GM18505 (cell line): ENCODE measurements at regions not wholly inside any gene's neighbourhood (a gene's known extent, or its start where the extent isn't known, plus 50 kb on each side); places are given as distances from the start of the nearest gene placed in this dataset.
"Not testable (repeated sequence)": the region's sequence is repeated elsewhere in the genome, so short reads cannot be mapped to it uniquely, and the experiment has no call there.

ENCODE experiments used
- ATAC-seq: cut with Tn5 transposase; IDR thresholded peaks from one replicate; pipeline ENCODE4 v1.9.1; 2021; ENCODE audit not compliant: unreplicated experiment
- POLR2A ChIP-seq: IDR thresholded peaks from 4 replicates; pipeline ENCODE4 v1.6.1; 2011; ENCODE audit warnings: borderline replicate concordance; ENCODE audit not compliant: insufficient read depth, insufficient read length; ENCODE audit errors: extremely low read depth

- TF ChIP-seq POLR2A, result no peak
- no peak for ATAC-seq
Measured at GRCh38 chr17:14580499-14580898, 279.6 kb downstream of the HS3ST3B1 start.

DNA sequence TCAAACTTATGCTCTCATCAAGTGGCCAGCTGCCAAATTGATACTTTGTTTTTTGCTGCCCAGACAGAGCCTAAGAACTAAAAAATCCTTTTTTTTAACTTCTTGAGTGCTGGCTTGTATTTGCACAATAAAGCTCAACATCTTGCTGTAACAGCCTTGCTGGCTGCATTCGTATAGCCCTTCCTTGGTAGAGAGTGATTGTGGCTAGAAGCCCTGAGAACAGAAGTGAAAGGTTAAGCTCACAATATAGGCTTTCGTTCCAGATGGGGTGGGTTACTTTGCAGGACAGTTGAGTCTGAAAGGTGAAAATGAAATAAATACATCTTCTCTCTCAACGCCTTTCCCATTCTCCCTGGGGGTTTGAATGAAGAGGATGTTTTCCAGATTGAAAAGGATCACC, 278.8 kb downstream of the HS3ST3B1 start:
- no peak for TF ChIP-seq POLR2A
- ATAC-seq, result no peak

GRCh38 chr17:14575471-14575953, 274.6 kb downstream of the HS3ST3B1 start:
- ATAC-seq, result no peak
- TF ChIP-seq POLR2A, result no peak

GRCh38 chr17:14560325-14560724, 259.4 kb downstream of the HS3ST3B1 start:
- ATAC-seq, result not testable (repeated sequence)

DNA sequence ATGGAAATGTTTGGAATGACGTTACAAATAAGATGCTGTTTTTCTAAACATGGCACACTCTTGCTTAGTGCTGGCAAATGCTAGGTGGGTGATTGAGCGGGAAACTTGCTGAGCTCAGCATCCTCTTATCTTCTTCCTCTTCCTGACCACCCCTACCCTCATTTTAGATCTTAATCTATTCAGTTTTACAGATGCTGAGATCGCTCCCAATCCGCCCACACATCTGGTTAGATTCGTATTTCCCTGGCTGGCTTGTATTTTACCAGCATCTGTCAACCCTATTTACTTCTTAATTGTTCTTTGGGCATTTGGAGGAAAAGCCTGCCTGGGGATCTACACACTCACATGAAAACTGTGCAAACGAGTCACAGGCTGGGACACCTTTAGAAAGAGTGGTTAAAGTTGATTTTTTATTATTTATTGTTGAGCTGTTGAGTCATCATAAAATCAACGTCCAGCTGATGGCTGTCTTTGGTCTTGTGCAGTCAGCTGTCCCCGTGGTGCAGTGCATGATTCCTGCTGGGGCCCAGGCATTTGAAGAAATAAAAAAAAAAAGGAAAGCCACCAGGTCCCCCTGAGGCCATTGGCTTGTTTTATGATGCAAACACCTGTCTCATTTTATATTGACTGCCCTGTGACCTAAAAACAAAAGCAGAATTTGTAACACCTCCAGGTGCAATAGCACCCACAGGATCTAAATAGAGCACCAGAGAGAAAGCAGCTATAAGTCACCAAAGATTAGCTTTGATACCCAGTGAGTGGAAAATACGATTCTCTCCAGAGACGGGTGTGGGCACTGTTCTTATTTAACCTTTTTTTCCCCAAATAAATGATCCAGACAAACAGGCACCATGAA, 258.6 kb downstream of the HS3ST3B1 start:
- no peak for TF ChIP-seq POLR2A
- ATAC-seq, result no peak

GRCh38 chr17:14557480-14557879, 256.6 kb downstream of the HS3ST3B1 start:
- ATAC-seq, result no peak
- TF ChIP-seq POLR2A, result no peak

- ATAC-seq, result no peak
Measured at GRCh38 chr17:14553847-14554246, 253.0 kb downstream of the HS3ST3B1 start.

GRCh38 chr17:14552306-14552705, 251.4 kb downstream of the HS3ST3B1 start:
- no peak for ATAC-seq
- TF ChIP-seq POLR2A, result no peak

More at GRCh38 chr17:14553847-14554246, 253.0 kb downstream of the HS3ST3B1 start:
- TF ChIP-seq POLR2A, result no peak

DNA sequence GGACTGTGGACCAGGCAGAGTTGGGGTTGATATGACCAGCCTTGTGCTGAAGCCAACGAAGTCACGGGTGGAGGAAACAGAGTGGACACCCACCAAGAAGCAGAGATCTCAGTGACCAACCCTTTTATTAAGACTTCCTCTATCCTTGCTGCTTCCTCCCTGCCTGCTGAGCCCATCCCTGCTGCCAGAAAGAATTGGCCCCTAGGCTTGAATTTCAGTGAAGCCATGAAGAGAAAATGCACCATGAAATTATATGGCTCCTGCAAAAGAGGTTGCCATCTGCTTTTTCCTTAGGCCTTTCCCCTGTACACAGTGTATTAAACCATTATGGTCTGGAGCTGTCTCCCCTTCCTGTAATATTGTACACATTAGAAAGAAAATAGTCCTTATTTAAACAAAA, 246.7 kb downstream of the HS3ST3B1 start:
- no peak for ATAC-seq
- TF ChIP-seq POLR2A, result no peak

GRCh38 chr17:14547016-14547415, 246.1 kb downstream of the HS3ST3B1 start:
- no peak for ATAC-seq

GRCh38 chr17:14545156-14545906, 244.4 kb downstream of the HS3ST3B1 start:
- ATAC-seq, result no peak
- TF ChIP-seq POLR2A, result no peak

More at GRCh38 chr17:14547016-14547415, 246.1 kb downstream of the HS3ST3B1 start:
- TF ChIP-seq POLR2A, result no peak

DNA sequence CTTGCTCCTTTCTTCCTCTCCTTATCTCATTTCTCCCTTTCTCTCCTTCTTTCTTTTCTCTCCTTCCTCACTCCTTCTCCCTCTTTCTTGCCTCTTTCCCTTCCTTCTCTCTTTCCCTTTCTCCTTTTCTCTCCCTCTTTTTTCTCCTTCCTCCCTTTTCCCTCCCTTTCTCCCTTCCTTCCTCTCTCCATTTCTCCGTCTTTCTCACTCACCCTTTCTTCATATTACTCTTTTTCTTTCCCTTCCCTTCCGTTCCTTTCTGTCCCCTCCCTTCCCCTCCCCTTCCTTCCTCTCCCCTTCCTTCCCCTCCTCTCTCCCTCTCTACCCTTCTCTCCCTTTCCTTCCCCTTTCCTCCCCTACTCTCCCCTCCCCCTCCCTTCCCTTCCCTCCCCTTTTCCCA, 240.8 kb downstream of the HS3ST3B1 start:
- ATAC-seq, result no peak
- TF ChIP-seq POLR2A, result no peak

DNA sequence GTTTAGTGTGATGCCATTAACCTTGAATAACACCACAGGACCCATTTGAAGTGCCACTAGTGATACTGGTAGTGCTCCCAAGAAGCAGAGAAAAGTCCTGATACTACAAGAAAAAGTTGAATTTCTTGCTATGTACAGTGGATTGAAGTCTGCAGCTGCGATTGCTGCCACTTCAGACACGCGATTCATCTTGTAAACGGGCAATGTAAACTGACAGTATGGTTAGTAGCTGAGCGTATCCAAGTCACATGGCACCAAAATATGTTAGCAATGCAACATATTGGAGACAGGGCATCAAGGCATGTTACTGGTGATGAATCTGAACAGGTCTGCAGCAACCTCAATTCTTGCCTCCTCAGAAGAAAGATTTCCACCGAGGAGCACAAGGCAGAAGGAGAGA, 238.9 kb downstream of the HS3ST3B1 start:
- ATAC-seq, result no peak
- no peak for TF ChIP-seq POLR2A

DNA sequence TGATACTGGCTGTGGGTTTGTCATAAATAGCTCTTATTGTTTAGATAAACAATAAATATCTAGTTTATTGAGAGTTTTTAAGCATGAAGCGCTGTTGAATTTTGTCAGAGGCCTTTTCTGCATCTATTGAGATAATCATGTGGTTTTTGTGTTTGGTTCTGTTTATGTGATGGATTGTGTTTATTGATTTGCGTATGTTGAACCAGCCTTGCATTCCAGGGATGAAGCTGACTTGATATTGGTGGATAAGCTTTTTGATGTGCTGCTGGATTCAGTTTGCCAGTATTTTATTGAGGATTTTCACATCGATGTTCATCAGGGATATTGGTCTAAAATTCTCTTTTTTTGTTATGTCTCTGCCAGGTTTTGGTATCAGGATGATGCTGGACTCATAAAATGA, 231.4 kb downstream of the HS3ST3B1 start:
- not testable (repeated sequence) for ATAC-seq
